ENCODE measurements at regions not wholly inside any gene's neighbourhood (a gene's known extent, or its start where the extent isn't known, plus 50 kb on each side); places are given as distances from the start of the nearest gene placed in this dataset.

- FAIRE-seq = no peak
- no peak for TF ChIP-seq CTCF (IDR thresholded peaks at IDR 0.05; ENCODE audit: insufficient read depth, missing control alignments)
These were observed 65.9 kb upstream of the ARHGEF3 start for GRCh38 chr3:56867671-56868070.

GRCh38 chr3:56864918-56865524 lies 63.3 kb upstream of the ARHGEF3 start:
- no peak for TF ChIP-seq CTCF (IDR thresholded peaks at IDR 0.05; ENCODE audit: insufficient read depth, missing control alignments)
- DNase-seq (ENCODE audit: insufficient read length, low spot score) (no peak), FAIRE-seq (no peak)

More at GRCh38 chr3:56867671-56868070, 65.9 kb upstream of the ARHGEF3 start:
- no peak for DNase-seq (ENCODE audit: insufficient read length, low spot score)

GRCh38 chr3:56864090-56864489 lies 62.3 kb upstream of the ARHGEF3 start:
- no peak for DNase-seq (ENCODE audit: insufficient read length, low spot score)
- no peak for TF ChIP-seq CTCF (IDR thresholded peaks at IDR 0.05; ENCODE audit: insufficient read depth, missing control alignments)
- no peak for FAIRE-seq

- DNase-seq (ENCODE audit: insufficient read length, low spot score) (no peak), FAIRE-seq (no peak)
- no peak for TF ChIP-seq CTCF (IDR thresholded peaks at IDR 0.05; ENCODE audit: insufficient read depth, missing control alignments)
These were observed 60.8 kb upstream of the ARHGEF3 start for GRCh38 chr3:56862352-56863062.

- no peak for FAIRE-seq
- no peak for TF ChIP-seq CTCF (IDR thresholded peaks at IDR 0.05; ENCODE audit: insufficient read depth, missing control alignments)
- DNase-seq (ENCODE audit: insufficient read length, low spot score) = no peak
These were observed 59.8 kb upstream of the ARHGEF3 start for GRCh38 chr3:56861511-56861910.

GRCh38 chr3:56860939-56861338 lies 59.2 kb upstream of the ARHGEF3 start:
- TF ChIP-seq CTCF (IDR thresholded peaks at IDR 0.05; ENCODE audit: insufficient read depth, missing control alignments) = no peak
- no peak for DNase-seq (ENCODE audit: insufficient read length, low spot score)
- no peak for FAIRE-seq

GRCh38 chr3:56860351-56860750 lies 58.6 kb upstream of the ARHGEF3 start:
- no peak for TF ChIP-seq CTCF (IDR thresholded peaks at IDR 0.05; ENCODE audit: insufficient read depth, missing control alignments)
- DNase-seq (ENCODE audit: insufficient read length, low spot score) = no peak
- no peak for FAIRE-seq
